ENCODE measurements at regions not wholly inside any gene's neighbourhood (a gene's known extent, or its start where the extent isn't known, plus 50 kb on each side); places are given as distances from the start of the nearest gene placed in this dataset.

- in situ Hi-C loops (cut with HindIII; ENCODE audit: low sequenced_read_pairs), result no loop called here
- H3K4me3 ChIP-seq (ENCODE audit: low read depth, low read length), result no peak overlapping the region
- no peak for TF ChIP-seq CTCF (IDR thresholded peaks at IDR 0.05; ENCODE audit: low read depth, low read length)
- no peak for DNase-seq (ENCODE audit: low read depth, low spot score)
These were observed 866.2 kb upstream of the DDX18 start for GRCh38 chr2:116948258-116948657.

- in situ Hi-C loops (cut with HindIII; ENCODE audit: low sequenced_read_pairs), result no loop called here
- no peak overlapping the region for H3K4me3 ChIP-seq (ENCODE audit: low read depth, low read length)
- no peak for DNase-seq (ENCODE audit: low read depth, low spot score)
- no peak for TF ChIP-seq CTCF (IDR thresholded peaks at IDR 0.05; ENCODE audit: low read depth, low read length)
These were observed 865.2 kb upstream of the DDX18 start for GRCh38 chr2:116949249-116949648.

GRCh38 chr2:116952254-116952653, 862.2 kb upstream of the DDX18 start:
- DNase-seq (ENCODE audit: low read depth, low spot score), result no peak
- TF ChIP-seq CTCF (IDR thresholded peaks at IDR 0.05; ENCODE audit: low read depth, low read length), result peak; percentile 26
- no peak overlapping the region for H3K4me3 ChIP-seq (ENCODE audit: low read depth, low read length)
- in situ Hi-C loops (cut with HindIII; ENCODE audit: low sequenced_read_pairs), result no loop called here

GRCh38 chr2:116955646-116956045, 858.8 kb upstream of the DDX18 start:
- no peak for TF ChIP-seq CTCF (IDR thresholded peaks at IDR 0.05; ENCODE audit: low read depth, low read length)
- H3K4me3 ChIP-seq (ENCODE audit: low read depth, low read length), result no peak overlapping the region
- DNase-seq (ENCODE audit: low read depth, low spot score), result no peak
- in situ Hi-C loops (cut with HindIII; ENCODE audit: low sequenced_read_pairs), result no loop called here

GRCh38 chr2:116975608-116976007, 838.9 kb upstream of the DDX18 start:
- no peak for TF ChIP-seq CTCF (IDR thresholded peaks at IDR 0.05; ENCODE audit: low read depth, low read length)
- in situ Hi-C loops (cut with HindIII; ENCODE audit: low sequenced_read_pairs), result no loop called here
- DNase-seq (ENCODE audit: low read depth, low spot score), result no peak
- H3K4me3 ChIP-seq (ENCODE audit: low read depth, low read length), result no peak overlapping the region

GRCh38 chr2:116979916-116980764, 834.4 kb upstream of the DDX18 start:
- no peak for TF ChIP-seq CTCF (IDR thresholded peaks at IDR 0.05; ENCODE audit: low read depth, low read length)
- H3K4me3 ChIP-seq (ENCODE audit: low read depth, low read length), result no peak overlapping the region
- in situ Hi-C loops (cut with HindIII; ENCODE audit: low sequenced_read_pairs), result no loop called here
- no peak for DNase-seq (ENCODE audit: low read depth, low spot score)
